H9 (cell line): ENCODE measurements at regions not wholly inside any gene's neighbourhood (a gene's known extent, or its start where the extent isn't known, plus 50 kb on each side); places are given as distances from the start of the nearest gene placed in this dataset.

ENCODE experiments used
- DNase-seq: peaks from one replicate; pipeline ENCODE4 v3.0.0-alpha.2; 2017
- H2AFZ ChIP-seq: one replicate; pipeline ENCODE4 v1.6.1; 2013; ENCODE audit warnings: mild to moderate bottlenecking, low read length, control low read depth, moderate library complexity
- H2AK5ac ChIP-seq: 2 replicates; pipeline ENCODE4 v1.6.1; 2013; ENCODE audit warnings: low read length, control low read depth, mixed read lengths; ENCODE audit not compliant: insufficient read length
- H2BK120ac ChIP-seq: one replicate; pipeline ENCODE4 v1.6.1; 2013; ENCODE audit warnings: low read depth, mild to moderate bottlenecking, low read length, control low read depth, inconsistent platforms; ENCODE audit not compliant: poor library complexity, severe bottlenecking
- H2BK12ac ChIP-seq: 2 replicates; pipeline ENCODE4 v1.6.1; 2013; ENCODE audit warnings: low read length, control low read depth, mixed read lengths, low read depth; ENCODE audit not compliant: insufficient read length
- H2BK15ac ChIP-seq: 2 replicates; pipeline ENCODE4 v1.6.1; 2013; ENCODE audit warnings: low read depth, low read length, control low read depth
- H2BK20ac ChIP-seq: one replicate; pipeline ENCODE4 v1.6.1; 2013; ENCODE audit warnings: low read depth, mild to moderate bottlenecking, low read length, control low read depth, inconsistent platforms; ENCODE audit not compliant: poor library complexity, severe bottlenecking
- H2BK5ac ChIP-seq: 2 replicates; pipeline ENCODE4 v1.6.1; 2013; ENCODE audit warnings: low read length, control low read depth, mixed read lengths; ENCODE audit not compliant: insufficient read length
- H3K14ac ChIP-seq: 2 replicates; pipeline ENCODE4 v1.6.1; 2013; ENCODE audit warnings: low read length, control low read depth; ENCODE audit not compliant: insufficient read depth
- H3K18ac ChIP-seq: 2 replicates; pipeline ENCODE4 v1.6.1; 2013; ENCODE audit warnings: low read depth, mild to moderate bottlenecking, mixed read lengths, low read length, control low read depth; ENCODE audit not compliant: insufficient read length
- H3K23ac ChIP-seq: 2 replicates; pipeline ENCODE4 v1.6.1; 2013; ENCODE audit warnings: low read length, control low read depth, mixed read lengths, low read depth; ENCODE audit not compliant: insufficient read length
- H3K23me2 ChIP-seq: 2 replicates; pipeline ENCODE4 v1.6.1; 2013; ENCODE audit warnings: low read depth, mild to moderate bottlenecking, mixed read lengths, low read length, control low read depth; ENCODE audit not compliant: insufficient read length, poor library complexity, severe bottlenecking
- H3K27ac ChIP-seq: 2 replicates; pipeline ENCODE4 v1.5.1; 2013; ENCODE audit warnings: low read length, control low read depth, mixed read lengths, low read depth; ENCODE audit not compliant: insufficient read length
- H3K27me3 ChIP-seq: 2 replicates; pipeline ENCODE4 v1.6.1; 2013; ENCODE audit warnings: low read length, control low read depth, inconsistent platforms; ENCODE audit not compliant: insufficient read depth
- H3K4ac ChIP-seq: 2 replicates; pipeline ENCODE4 v1.6.1; 2013; ENCODE audit warnings: low read depth, mild to moderate bottlenecking, control low read depth, inconsistent platforms, low read length, moderate library complexity
- H3K4me1 ChIP-seq: 2 replicates; pipeline ENCODE4 v1.6.1; 2013; ENCODE audit warnings: low read length, control low read depth, inconsistent platforms; ENCODE audit not compliant: insufficient read depth
- H3K4me2 ChIP-seq: 2 replicates; pipeline ENCODE4 v1.6.1; 2013; ENCODE audit warnings: low read length, control low read depth, mixed read lengths; ENCODE audit not compliant: insufficient read length, insufficient read depth
- H3K56ac ChIP-seq: 2 replicates; pipeline ENCODE4 v1.6.1; 2013; ENCODE audit warnings: low read depth, mild to moderate bottlenecking, mixed read lengths, low read length, control low read depth; ENCODE audit not compliant: insufficient read length
- H3K79me1 ChIP-seq: 2 replicates; pipeline ENCODE4 v1.6.1; 2013; ENCODE audit warnings: low read depth, mild to moderate bottlenecking, moderate library complexity, low read length, control low read depth, inconsistent platforms; ENCODE audit not compliant: insufficient read depth, poor library complexity, severe bottlenecking
- H3K79me2 ChIP-seq: 2 replicates; pipeline ENCODE4 v1.6.1; 2013; ENCODE audit warnings: low read length, control low read depth, inconsistent platforms; ENCODE audit not compliant: insufficient read depth
- H3K9ac ChIP-seq: 2 replicates; pipeline ENCODE4 v1.6.1; 2013; ENCODE audit warnings: low read length, control low read depth, mixed read lengths; ENCODE audit not compliant: insufficient read length; ENCODE audit errors: extremely low read depth
- H3K9me3 ChIP-seq: one replicate; pipeline ENCODE4 v1.6.1; 2013; ENCODE audit warnings: low read depth, low read length, inconsistent platforms; ENCODE audit not compliant: control insufficient read depth
- H3T11ph ChIP-seq: one replicate; pipeline ENCODE4 v1.6.1; 2013; ENCODE audit warnings: mild to moderate bottlenecking, low read length, control low read depth, inconsistent platforms
- H4K20me1 ChIP-seq: one replicate; pipeline ENCODE4 v1.6.1; 2013; ENCODE audit not compliant: control insufficient read depth, insufficient read length, insufficient read depth
- H4K5ac ChIP-seq: 2 replicates; pipeline ENCODE4 v1.6.1; 2013; ENCODE audit warnings: low read depth, mild to moderate bottlenecking, mixed read lengths, low read length, control low read depth; ENCODE audit not compliant: insufficient read length
- H4K8ac ChIP-seq: replicated peaks from 2 replicates; pipeline ENCODE4 v1.6.1; 2013; ENCODE audit warnings: low read length, control low read depth, mixed read lengths, low read depth; ENCODE audit not compliant: insufficient read length
- H4K91ac ChIP-seq: 2 replicates; pipeline ENCODE4 v1.6.1; 2013; ENCODE audit warnings: low read depth, mild to moderate bottlenecking, moderate library complexity, mixed read lengths, low read length, control low read depth; ENCODE audit not compliant: insufficient read length
- H3K27ac Mint-ChIP-seq, 3 experiments: 2 replicates in 2 of 3; 3 replicates in 1 of 3; pipeline ENCODE4 v1.8.0; 2020 to 2021; ENCODE audit warnings: mixed read lengths in 3 of 3, mild to moderate bottlenecking in 1 of 3, moderate library complexity in 1 of 3
- H3K27me3 Mint-ChIP-seq: 2 replicates; pipeline ENCODE4 v1.8.0; 2021; ENCODE audit warnings: low read depth, mild to moderate bottlenecking, moderate library complexity, mixed read lengths
- H3K36me3 Mint-ChIP-seq, 3 experiments: 2 replicates in 2 of 3; 3 replicates in 1 of 3; pipeline ENCODE4 v1.8.0; 2020 to 2021; ENCODE audit warnings: low read depth in 3 of 3, mixed read lengths in 3 of 3; ENCODE audit not compliant: insufficient read depth in 1 of 3
- H3K4me1 Mint-ChIP-seq, 2 experiments: 2 replicates each; pipeline ENCODE4 v1.8.0; 2020; ENCODE audit warnings: mixed read lengths in 2 of 2
- H3K4me3 Mint-ChIP-seq, 2 experiments: 2 replicates in 1 of 2; 3 replicates in 1 of 2; pipeline ENCODE4 v1.8.0; 2020 to 2021; ENCODE audit warnings: mild to moderate bottlenecking in 2 of 2, mixed read lengths in 2 of 2, moderate library complexity in 1 of 2
- H3K9me3 Mint-ChIP-seq, 2 experiments: 2 replicates in 1 of 2; 3 replicates in 1 of 2; pipeline ENCODE4 v1.8.0; 2020; ENCODE audit warnings: mild to moderate bottlenecking in 2 of 2, mixed read lengths in 2 of 2, moderate library complexity in 1 of 2
- CTCF ChIP-seq: fragments of 200-600 bp; sonication (generic); conservative IDR thresholded peaks from 3 replicates; pipeline ENCODE4 v1.8.0; 2021; ENCODE audit warnings: antibody characterized with exemption, mild to moderate bottlenecking
- WGBS: extraction: QIAGEN DNeasy Blood & Tissue Kit; methylation state at CpG from one replicate; pipeline ENCODE4 v1.1.7; 2013; ENCODE audit warnings: missing lambda C conversion rate, low lambda C conversion rate, mixed read lengths; ENCODE audit not compliant: insufficient read length; ENCODE audit errors: extremely low coverage; 5-methylcytosine and 5-hydroxymethylcytosine counted together

DNA sequence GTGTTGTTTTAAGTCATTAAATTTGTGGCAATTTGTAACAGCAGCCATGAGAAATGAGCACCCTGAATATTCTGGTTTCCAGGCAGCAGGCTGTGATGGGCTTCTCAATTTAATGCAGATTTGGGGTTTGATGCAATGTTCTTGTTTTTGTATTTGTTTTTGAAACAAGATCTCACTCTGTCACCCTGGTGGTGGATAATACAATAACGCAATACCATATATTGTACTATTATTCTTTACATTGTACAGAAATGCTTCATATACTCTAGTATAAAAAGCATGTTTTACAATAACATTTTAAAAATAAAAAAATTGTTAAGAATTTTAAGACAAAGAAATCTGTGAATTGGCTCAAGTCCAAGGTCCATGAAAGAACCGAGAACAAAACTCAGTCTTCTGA, 129.1 kb downstream of the USP46 start:
- Mint-ChIP-seq H3K4me1 (no peaks in the 10 kb centered on the region), H3K27me3 (no peaks in the 10 kb centered on the region; the same call in none of the 2 replicates), H3K27ac (no peak overlapping the region), H3K9me3 (peaks cover 25 to 26% of the 10 kb centered on the region in 2 experiments), H3K36me3 (peaks cover 0 to 15% (median 5%) of the 10 kb centered on the region in 3 experiments; a peak in 3 of 7 replicates), H3K4me3 (no peak overlapping the region)
- DNase-seq = no peak
- no peak overlapping the region for H3K56ac ChIP-seq
- TF ChIP-seq CTCF = peak; percentile 23; the same call in 1 of the 3 replicates
- no peak overlapping the region for H3T11ph ChIP-seq
- H4K8ac ChIP-seq = no peak overlapping the region
- H4K5ac ChIP-seq = no peak overlapping the region
- H2BK5ac ChIP-seq = no peak overlapping the region
- no peak overlapping the region for H3K27ac ChIP-seq
- no peaks in the 10 kb centered on the region for H3K4me1 ChIP-seq
- no peak overlapping the region for H2BK20ac ChIP-seq
- no peak overlapping the region for H2BK12ac ChIP-seq
- no peak overlapping the region for H4K91ac ChIP-seq
- no peaks in the 10 kb centered on the region for H3K9me3 ChIP-seq
- H2AK5ac ChIP-seq = no peak overlapping the region
- H3K27me3 ChIP-seq = no peaks in the 10 kb centered on the region
- no CpG with 5 or more reads among the region's 2 CpGs for WGBS
- no peaks in the 10 kb centered on the region for H4K20me1 ChIP-seq
- no peak overlapping the region for H3K18ac ChIP-seq
- no peak overlapping the region for H3K23ac ChIP-seq
- no peak overlapping the region for H2BK15ac ChIP-seq
- no peaks in the 10 kb centered on the region for H3K79me2 ChIP-seq
- no peak overlapping the region for H3K14ac ChIP-seq
- no peak overlapping the region for H2BK120ac ChIP-seq
- no peak overlapping the region for H3K4ac ChIP-seq
- no peak overlapping the region for H2AFZ ChIP-seq
- no peaks in the 10 kb centered on the region for H3K79me1 ChIP-seq
- no peaks in the 10 kb centered on the region for H3K23me2 ChIP-seq
- H3K9ac ChIP-seq = no peak overlapping the region
- no peak overlapping the region for H3K4me2 ChIP-seq
